Left lung (tissue), 4 donors: ENCODE measurements at regions not wholly inside any gene's neighbourhood (a gene's known extent, or its start where the extent isn't known, plus 50 kb on each side); places are given as distances from the start of the nearest gene placed in this dataset.

ENCODE experiments used
- ATAC-seq: fragments of 200-7000 bp; cut with Tn5 transposase; one replicate; pipeline ENCODE4 v1.9.1; 2020; ENCODE audit warnings: moderate library complexity
- DNase-seq, 4 donors: peaks; one replicate each; pipeline ENCODE4 v3.0.0-alpha.2; 2013 to 2020
- H3K27ac ChIP-seq, 2 donors: fragments of 200-600 bp; sonication (generic) in 1 of 2; one replicate each; pipeline versions ENCODE4 v1.5.0 to v1.8.0; 2020 to 2021
- H3K27me3 ChIP-seq, 2 donors: fragments of 200-600 bp; sonication (generic) in 1 of 2; one replicate each; pipeline versions ENCODE4 v1.5.0 to v1.8.0; 2020 to 2021
- H3K36me3 ChIP-seq, 2 donors: fragments of 200-600 bp; sonication (generic) in 1 of 2; one replicate each; pipeline versions ENCODE4 v1.5.0 to v1.8.0; 2020 to 2021
- H3K4me1 ChIP-seq, 2 donors: fragments of 200-600 bp; one replicate each; pipeline ENCODE4 v1.8.0; 2021
- H3K4me3 ChIP-seq, 2 donors: fragments of 200-600 bp; sonication (generic) in 1 of 2; one replicate each; pipeline versions ENCODE4 v1.5.0 to v1.8.0; 2020 to 2021; ENCODE audit warnings: mild to moderate bottlenecking in 1 of 2
- H3K9me3 ChIP-seq, 2 donors: fragments of 200-600 bp; sonication (generic) in 1 of 2; one replicate each; pipeline versions ENCODE4 v1.5.0 to v1.8.0; 2020 to 2021
- intact Hi-C, 2 donors: fragments of 100-400 bp; cut with DNase I; formaldehyde crosslinking; loops; one replicate each; pipeline versions ENCODE4 v1.11.2 to v1.14.2; 2022
- TF ChIP-seq, protein P1 (sequence below), 2 donors: fragments of 200-600 bp; sonication (generic) in 1 of 2; IDR thresholded peaks; one replicate each; pipeline versions ENCODE4 v1.5.0 to v1.8.0; 2021; ENCODE audit warnings: antibody characterized with exemption in 2 of 2
- donor health status: DM: no; HTN: yes; CAD: no.
- donor health status: DM: no; HTN: no; CAD: no.

- H3K9me3 ChIP-seq: peaks cover 0 to 1% of the 10 kb centered on the region in 2 donors
- intact Hi-C loops: no loop called here
- H3K27ac ChIP-seq: no peak overlapping the region
- H3K36me3 ChIP-seq: no peaks in the 10 kb centered on the region
- no peaks in the 10 kb centered on the region for H3K27me3 ChIP-seq
- ATAC-seq (no peak), DNase-seq (no peak)
- no peaks in the 10 kb centered on the region for H3K4me1 ChIP-seq
- no peak overlapping the region for H3K4me3 ChIP-seq
- TF ChIP-seq, protein P1, sequence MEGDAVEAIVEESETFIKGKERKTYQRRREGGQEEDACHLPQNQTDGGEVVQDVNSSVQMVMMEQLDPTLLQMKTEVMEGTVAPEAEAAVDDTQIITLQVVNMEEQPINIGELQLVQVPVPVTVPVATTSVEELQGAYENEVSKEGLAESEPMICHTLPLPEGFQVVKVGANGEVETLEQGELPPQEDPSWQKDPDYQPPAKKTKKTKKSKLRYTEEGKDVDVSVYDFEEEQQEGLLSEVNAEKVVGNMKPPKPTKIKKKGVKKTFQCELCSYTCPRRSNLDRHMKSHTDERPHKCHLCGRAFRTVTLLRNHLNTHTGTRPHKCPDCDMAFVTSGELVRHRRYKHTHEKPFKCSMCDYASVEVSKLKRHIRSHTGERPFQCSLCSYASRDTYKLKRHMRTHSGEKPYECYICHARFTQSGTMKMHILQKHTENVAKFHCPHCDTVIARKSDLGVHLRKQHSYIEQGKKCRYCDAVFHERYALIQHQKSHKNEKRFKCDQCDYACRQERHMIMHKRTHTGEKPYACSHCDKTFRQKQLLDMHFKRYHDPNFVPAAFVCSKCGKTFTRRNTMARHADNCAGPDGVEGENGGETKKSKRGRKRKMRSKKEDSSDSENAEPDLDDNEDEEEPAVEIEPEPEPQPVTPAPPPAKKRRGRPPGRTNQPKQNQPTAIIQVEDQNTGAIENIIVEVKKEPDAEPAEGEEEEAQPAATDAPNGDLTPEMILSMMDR (IDR thresholded peaks at IDR 0.05): no peak
Measured at GRCh38 chr5:4627929-4628328, 512.2 kb upstream of the ADAMTS16 start.

DNA sequence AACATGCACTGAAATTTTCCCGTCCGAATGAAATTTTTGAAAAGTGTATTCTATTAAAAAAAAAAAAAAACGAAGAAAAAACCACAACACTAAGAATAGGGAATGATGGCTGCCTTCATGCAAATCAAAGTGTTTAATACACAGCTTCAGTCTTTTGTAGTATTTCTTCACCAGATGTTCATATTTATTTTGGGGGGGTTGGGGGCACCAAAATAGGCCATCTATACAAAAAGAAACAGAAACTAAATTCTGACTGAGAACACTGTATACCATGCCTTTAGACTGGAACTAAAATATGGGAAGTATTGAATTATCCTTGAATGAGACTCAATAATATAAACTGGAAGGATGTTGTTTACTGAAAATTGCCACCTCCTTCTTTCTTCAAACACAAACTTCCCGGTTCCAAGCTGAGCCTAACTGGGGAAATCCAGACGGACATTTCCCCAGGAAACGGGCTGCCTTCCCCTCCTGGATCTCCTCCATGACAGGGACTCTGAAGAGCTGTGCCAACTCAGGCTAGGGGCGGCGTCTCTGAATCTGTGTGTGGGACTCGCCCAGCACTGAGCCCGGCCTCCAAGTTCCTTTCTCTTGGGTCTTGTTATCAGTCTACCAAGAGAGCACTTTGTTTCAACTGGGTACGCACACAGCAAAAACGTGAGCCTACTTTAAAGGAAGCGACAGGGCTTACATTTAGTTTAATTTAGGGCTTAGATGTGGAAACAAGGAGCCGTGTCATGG, 511.3 kb upstream of the ADAMTS16 start:
- ATAC-seq (no peak), DNase-seq (no peak)
- intact Hi-C loops: no loop called here
- no peak overlapping the region for H3K4me3 ChIP-seq
- no peaks in the 10 kb centered on the region for H3K4me1 ChIP-seq
- H3K27ac ChIP-seq: no peak overlapping the region
- TF ChIP-seq, protein P1 (IDR thresholded peaks at IDR 0.05): no peak
- no peaks in the 10 kb centered on the region for H3K36me3 ChIP-seq
- peaks cover 0 to 1% of the 10 kb centered on the region in 2 donors for H3K9me3 ChIP-seq
- no peaks in the 10 kb centered on the region for H3K27me3 ChIP-seq

- H3K4me3 ChIP-seq: no peak overlapping the region
- TF ChIP-seq, protein P1 (IDR thresholded peaks at IDR 0.05): no peak
- DNase-seq: peak in 1 of 4 donors; percentile 26
- H3K9me3 ChIP-seq: peaks cover 0 to 1% of the 10 kb centered on the region in 2 donors
- ATAC-seq: peak; percentile 76
- no peaks in the 10 kb centered on the region for H3K36me3 ChIP-seq
- no peaks in the 10 kb centered on the region for H3K4me1 ChIP-seq
- intact Hi-C loops: no loop called here
- no peak overlapping the region for H3K27ac ChIP-seq
- no peaks in the 10 kb centered on the region for H3K27me3 ChIP-seq
Measured at GRCh38 chr5:4630031-4630430, 510.1 kb upstream of the ADAMTS16 start.

- intact Hi-C loops: no loop called here
- Histone ChIP-seq H3K27ac (no peak overlapping the region), H3K4me3 (no peak overlapping the region), H3K36me3 (no peaks in the 10 kb centered on the region), H3K4me1 (no peaks in the 10 kb centered on the region), H3K9me3 (no peaks in the 10 kb centered on the region), H3K27me3 (no peaks in the 10 kb centered on the region)
- DNase-seq: no peak
- TF ChIP-seq, protein P1 (IDR thresholded peaks at IDR 0.05): no peak
- ATAC-seq: no peak
Measured at GRCh38 chr5:4634342-4634741, 505.8 kb upstream of the ADAMTS16 start.

- Histone ChIP-seq H3K9me3 (no peaks in the 10 kb centered on the region), H3K4me3 (no peak overlapping the region), H3K27ac (no peak overlapping the region), H3K4me1 (no peaks in the 10 kb centered on the region), H3K36me3 (no peaks in the 10 kb centered on the region), H3K27me3 (no peaks in the 10 kb centered on the region)
- ATAC-seq: no peak
- TF ChIP-seq, protein P1 (IDR thresholded peaks at IDR 0.05): no peak
- intact Hi-C loops: no loop called here
- DNase-seq: no peak
Measured at GRCh38 chr5:4636378-4636777, 503.8 kb upstream of the ADAMTS16 start.
